Loucy (cell line): ENCODE measurements at regions not wholly inside any gene's neighbourhood (a gene's known extent, or its start where the extent isn't known, plus 50 kb on each side); places are given as distances from the start of the nearest gene placed in this dataset.

Experiments used
- CTCF ChIP-seq: fragments of 200-600 bp; sonication (generic); conservative IDR thresholded peaks from 2 replicates; pipeline ENCODE4 v1.5.1; 2014; ENCODE audit warnings: mild to moderate bottlenecking, antibody characterized with exemption, low read length
- EZH2phosphoT487 ChIP-seq: fragments of 200-600 bp; IDR thresholded peaks from 2 replicates; pipeline ENCODE4 v1.6.1; 2018; ENCODE audit warnings: antibody characterized with exemption, mild to moderate bottlenecking, moderate library complexity, borderline replicate concordance

DNA sequence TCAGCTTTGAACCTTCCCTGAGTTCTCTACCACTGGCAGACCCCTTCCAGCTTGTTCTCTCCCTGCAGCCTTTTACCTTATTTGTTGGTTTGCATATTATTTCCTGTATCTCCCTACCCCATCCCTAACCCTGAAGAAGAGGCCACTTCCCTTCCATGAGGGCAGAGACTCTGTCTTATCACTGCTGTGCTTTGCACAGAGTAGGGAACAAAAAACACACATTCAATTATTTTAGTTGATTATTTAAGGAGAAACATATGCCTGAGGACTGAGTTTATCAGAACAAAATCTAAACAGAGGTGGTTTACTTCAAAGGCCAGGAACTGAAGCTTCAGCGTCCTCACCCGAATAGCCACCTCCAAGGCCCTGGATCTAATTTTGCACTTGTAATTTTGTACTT is 111.7 kb upstream of the RFLNA start:
- TF ChIP-seq CTCF (no peak), EZH2phosphoT487 (no peak)
